GM23338 (cell line): ENCODE measurements at regions not wholly inside any gene's neighbourhood (a gene's known extent, or its start where the extent isn't known, plus 50 kb on each side); places are given as distances from the start of the nearest gene placed in this dataset.

Source experiments
- ATAC-seq: fragments of 200-7000 bp; cut with Tn5 transposase; 3 replicates; pipeline ENCODE4 v1.9.1; 2020
- DNase-seq: peaks from one replicate; pipeline ENCODE4 v3.0.0-alpha.2; 2015; ENCODE audit warnings: low spot score
- H2AFZ ChIP-seq: fragments of 200-600 bp; sonication (generic); 2 replicates; pipeline ENCODE4 v1.8.0; 2016; ENCODE audit warnings: antibody characterized with exemption, mild to moderate bottlenecking, moderate library complexity
- H3F3A ChIP-seq: fragments of 200-600 bp; sonication (generic); replicated peaks from 2 replicates; pipeline ENCODE4 v1.8.0; 2017; ENCODE audit warnings: antibody characterized with exemption, mixed run types, low read depth
- H3K27ac ChIP-seq: fragments of 200-600 bp; sonication (generic); 2 replicates; pipeline ENCODE4 v1.6.1; 2016; ENCODE audit warnings: low read depth
- H3K27me3 ChIP-seq: fragments of 200-600 bp; sonication (generic); 2 replicates; pipeline ENCODE4 v1.8.0; 2016; ENCODE audit warnings: mild to moderate bottlenecking, mixed run types, moderate library complexity; ENCODE audit not compliant: insufficient read depth
- H3K36me3 ChIP-seq: fragments of 200-600 bp; sonication (generic); 2 replicates; pipeline ENCODE4 v1.8.0; 2016; ENCODE audit warnings: mild to moderate bottlenecking; ENCODE audit not compliant: insufficient read depth
- H3K4me1 ChIP-seq: fragments of 200-600 bp; sonication (generic); 2 replicates; pipeline ENCODE4 v1.8.0; 2016; ENCODE audit warnings: mild to moderate bottlenecking, moderate library complexity; ENCODE audit not compliant: insufficient read depth
- H3K4me2 ChIP-seq: fragments of 200-600 bp; sonication (generic); 2 replicates; pipeline ENCODE4 v1.7.1; 2017; ENCODE audit warnings: mixed run types
- H3K4me3 ChIP-seq: fragments of 200-600 bp; sonication (generic); 2 replicates; pipeline ENCODE4 v1.6.1; 2016; ENCODE audit warnings: mixed run types
- H3K79me2 ChIP-seq: fragments of 200-600 bp; sonication (generic); replicated peaks from 2 replicates; pipeline ENCODE4 v1.8.0; 2017; ENCODE audit warnings: mild to moderate bottlenecking; ENCODE audit not compliant: insufficient read depth
- H3K9me2 ChIP-seq: fragments of 200-600 bp; sonication (generic); 2 replicates; pipeline ENCODE4 v1.8.0; 2017; ENCODE audit not compliant: insufficient read depth
- H4K20me1 ChIP-seq: fragments of 200-600 bp; sonication (generic); replicated peaks from 2 replicates; pipeline ENCODE4 v1.8.0; 2017; ENCODE audit warnings: mild to moderate bottlenecking; ENCODE audit not compliant: insufficient read depth
- H3K27ac Mint-ChIP-seq: 2 replicates; pipeline ENCODE4 v1.8.0; 2020; ENCODE audit warnings: inconsistent platforms, mild to moderate bottlenecking, moderate library complexity, mixed read lengths
- H3K27me3 Mint-ChIP-seq: 3 replicates; pipeline ENCODE4 v1.8.0; 2022; ENCODE audit warnings: low read depth, mild to moderate bottlenecking, moderate library complexity, mixed read lengths, inconsistent platforms; ENCODE audit not compliant: insufficient read depth, poor library complexity
- H3K36me3 Mint-ChIP-seq: 3 replicates; pipeline ENCODE4 v1.8.0; 2021; ENCODE audit warnings: low read depth, mild to moderate bottlenecking, inconsistent platforms, moderate library complexity, mixed read lengths
- H3K4me1 Mint-ChIP-seq: 3 replicates; pipeline ENCODE4 v1.8.0; 2020; ENCODE audit warnings: mild to moderate bottlenecking, inconsistent platforms, mixed read lengths
- H3K4me3 Mint-ChIP-seq: 3 replicates; pipeline ENCODE4 v1.8.0; 2021; ENCODE audit warnings: moderate library complexity, mild to moderate bottlenecking, inconsistent platforms, mixed read lengths
- H3K9me3 Mint-ChIP-seq: 3 replicates; pipeline ENCODE4 v1.8.0; 2020; ENCODE audit warnings: moderate library complexity, mild to moderate bottlenecking, inconsistent platforms, mixed read lengths
- CREB1 ChIP-seq: fragments of 250-450 bp; sonication (Bioruptor Pico); IDR thresholded peaks from 2 replicates; pipeline ENCODE4 v1.5.0; 2020; ENCODE audit warnings: low read depth, mild to moderate bottlenecking, moderate library complexity
- EZH2 ChIP-seq: fragments of 200-600 bp; sonication (generic); IDR thresholded peaks from one replicate; pipeline ENCODE4 v1.8.0; 2017; ENCODE audit warnings: antibody characterized with exemption, mild to moderate bottlenecking, low read depth; ENCODE audit not compliant: unreplicated experiment
- EZH2phosphoT487 ChIP-seq: fragments of 200-600 bp; sonication (generic); IDR thresholded peaks from one replicate; pipeline ENCODE4 v1.8.1; 2018; ENCODE audit warnings: antibody characterized with exemption; ENCODE audit not compliant: unreplicated experiment
- JUNB ChIP-seq: IDR thresholded peaks from one replicate; pipeline ENCODE4 v1.6.1; 2016; ENCODE audit warnings: antibody characterized with exemption; ENCODE audit not compliant: unreplicated experiment
- NANOG ChIP-seq: IDR thresholded peaks from 2 replicates; pipeline ENCODE4 v1.6.1; 2016; ENCODE audit warnings: antibody characterized with exemption, borderline replicate concordance
- POLR2AphosphoS5 ChIP-seq: IDR thresholded peaks from 2 replicates; pipeline ENCODE4 v1.6.1; 2016; ENCODE audit warnings: antibody characterized with exemption, low read depth
- STAT1 ChIP-seq: IDR thresholded peaks from one replicate; pipeline ENCODE4 v1.6.1; 2016; ENCODE audit warnings: antibody characterized with exemption; ENCODE audit not compliant: unreplicated experiment
- ZNF114 ChIP-seq: fragments of 250-450 bp; sonication (Bioruptor Pico); IDR thresholded peaks from 2 replicates; pipeline ENCODE4 v1.5.0; 2020; ENCODE audit warnings: mild to moderate bottlenecking, moderate library complexity
- ZNF331 ChIP-seq: fragments of 250-450 bp; sonication (Bioruptor Pico); IDR thresholded peaks from 2 replicates; pipeline ENCODE4 v1.5.0; 2020; ENCODE audit warnings: low read depth, mild to moderate bottlenecking, moderate library complexity
- TF ChIP-seq, protein P1 (sequence below): IDR thresholded peaks from 2 replicates; pipeline ENCODE4 v1.6.1; 2016; ENCODE audit warnings: antibody characterized with exemption
- TF ChIP-seq, protein P2 (sequence below): fragments of 250-450 bp; sonication (Bioruptor Pico); IDR thresholded peaks from 2 replicates; pipeline ENCODE4 v1.5.0; 2020; ENCODE audit warnings: mild to moderate bottlenecking, moderate library complexity
- TF ChIP-seq, protein P3 (sequence below): IDR thresholded peaks from one replicate; pipeline ENCODE4 v1.6.1; 2018; ENCODE audit warnings: antibody characterized with exemption; ENCODE audit not compliant: unreplicated experiment
- TF ChIP-seq, protein P4 (sequence below), 2 experiments: fragments of 200-600 bp in 1 of 2; sonication (generic) in 1 of 2; conservative IDR thresholded peaks; 2 replicates each; pipeline versions ENCODE4 v1.5.1 to v1.6.1; 2016 to 2017; ENCODE audit warnings: antibody characterized with exemption in 2 of 2, low read depth in 2 of 2, mild to moderate bottlenecking in 2 of 2, moderate library complexity in 1 of 2

DNA sequence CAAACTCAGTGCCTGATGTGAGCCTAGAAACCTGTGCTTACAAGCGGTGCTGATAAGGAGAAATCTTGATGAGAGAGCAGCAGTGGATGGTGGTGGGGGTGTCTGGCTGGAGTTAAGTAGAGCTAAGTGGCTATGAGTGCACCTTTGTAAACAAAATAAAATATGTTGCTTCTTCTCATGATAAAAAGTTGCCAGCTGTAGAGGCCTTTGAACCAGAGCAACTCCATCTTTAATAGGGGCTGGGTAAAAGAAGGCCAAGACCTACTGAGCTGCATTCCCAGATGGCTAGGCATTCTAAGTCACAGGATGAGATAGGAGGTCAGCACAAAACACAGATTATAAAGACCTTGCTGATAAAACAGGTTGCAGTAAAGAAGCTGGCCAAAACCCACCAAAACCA, 107.6 kb upstream of the FAM3C start:
- Histone ChIP-seq H3K27ac (no peak overlapping the region), H3K9me2 (0 out of 2 replicates have a peak, but pooled peaks cover 7% of the 10 kb centered on the region), H3K4me3 (no peak overlapping the region), H4K20me1 (no peaks in the 10 kb centered on the region), H3K36me3 (peaks cover 19% of the 10 kb centered on the region), H3K4me2 (no peak overlapping the region), H3K79me2 (no peaks in the 10 kb centered on the region), H3K27me3 (no peaks in the 10 kb centered on the region), H3K4me1 (no peaks in the 10 kb centered on the region), H3F3A (no peaks in the 10 kb centered on the region), H2AFZ (no peak overlapping the region)
- Mint-ChIP-seq H3K4me1 (no peaks in the 10 kb centered on the region), H3K4me3 (no peak overlapping the region), H3K36me3 (peaks cover 52% of the 10 kb centered on the region), H3K27me3 (peaks cover 1% of the 10 kb centered on the region), H3K27ac (no peak overlapping the region), H3K9me3 (peaks cover 48% of the 10 kb centered on the region)
- ATAC-seq (no peak), DNase-seq (no peak)
- TF ChIP-seq ZNF331 (CRISPR knock-in tag) (no peak), EZH2phosphoT487 (no peak), EZH2 (no peak), ZNF114 (CRISPR knock-in tag) (no peak), POLR2AphosphoS5 (no peak), STAT1 (no peak), CREB1 (CRISPR knock-in tag) (no peak), NANOG (no peak), JUNB (no peak)
- TF ChIP-seq, protein P1, sequence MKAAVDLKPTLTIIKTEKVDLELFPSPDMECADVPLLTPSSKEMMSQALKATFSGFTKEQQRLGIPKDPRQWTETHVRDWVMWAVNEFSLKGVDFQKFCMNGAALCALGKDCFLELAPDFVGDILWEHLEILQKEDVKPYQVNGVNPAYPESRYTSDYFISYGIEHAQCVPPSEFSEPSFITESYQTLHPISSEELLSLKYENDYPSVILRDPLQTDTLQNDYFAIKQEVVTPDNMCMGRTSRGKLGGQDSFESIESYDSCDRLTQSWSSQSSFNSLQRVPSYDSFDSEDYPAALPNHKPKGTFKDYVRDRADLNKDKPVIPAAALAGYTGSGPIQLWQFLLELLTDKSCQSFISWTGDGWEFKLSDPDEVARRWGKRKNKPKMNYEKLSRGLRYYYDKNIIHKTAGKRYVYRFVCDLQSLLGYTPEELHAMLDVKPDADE = no peak
- TF ChIP-seq, protein P2, sequence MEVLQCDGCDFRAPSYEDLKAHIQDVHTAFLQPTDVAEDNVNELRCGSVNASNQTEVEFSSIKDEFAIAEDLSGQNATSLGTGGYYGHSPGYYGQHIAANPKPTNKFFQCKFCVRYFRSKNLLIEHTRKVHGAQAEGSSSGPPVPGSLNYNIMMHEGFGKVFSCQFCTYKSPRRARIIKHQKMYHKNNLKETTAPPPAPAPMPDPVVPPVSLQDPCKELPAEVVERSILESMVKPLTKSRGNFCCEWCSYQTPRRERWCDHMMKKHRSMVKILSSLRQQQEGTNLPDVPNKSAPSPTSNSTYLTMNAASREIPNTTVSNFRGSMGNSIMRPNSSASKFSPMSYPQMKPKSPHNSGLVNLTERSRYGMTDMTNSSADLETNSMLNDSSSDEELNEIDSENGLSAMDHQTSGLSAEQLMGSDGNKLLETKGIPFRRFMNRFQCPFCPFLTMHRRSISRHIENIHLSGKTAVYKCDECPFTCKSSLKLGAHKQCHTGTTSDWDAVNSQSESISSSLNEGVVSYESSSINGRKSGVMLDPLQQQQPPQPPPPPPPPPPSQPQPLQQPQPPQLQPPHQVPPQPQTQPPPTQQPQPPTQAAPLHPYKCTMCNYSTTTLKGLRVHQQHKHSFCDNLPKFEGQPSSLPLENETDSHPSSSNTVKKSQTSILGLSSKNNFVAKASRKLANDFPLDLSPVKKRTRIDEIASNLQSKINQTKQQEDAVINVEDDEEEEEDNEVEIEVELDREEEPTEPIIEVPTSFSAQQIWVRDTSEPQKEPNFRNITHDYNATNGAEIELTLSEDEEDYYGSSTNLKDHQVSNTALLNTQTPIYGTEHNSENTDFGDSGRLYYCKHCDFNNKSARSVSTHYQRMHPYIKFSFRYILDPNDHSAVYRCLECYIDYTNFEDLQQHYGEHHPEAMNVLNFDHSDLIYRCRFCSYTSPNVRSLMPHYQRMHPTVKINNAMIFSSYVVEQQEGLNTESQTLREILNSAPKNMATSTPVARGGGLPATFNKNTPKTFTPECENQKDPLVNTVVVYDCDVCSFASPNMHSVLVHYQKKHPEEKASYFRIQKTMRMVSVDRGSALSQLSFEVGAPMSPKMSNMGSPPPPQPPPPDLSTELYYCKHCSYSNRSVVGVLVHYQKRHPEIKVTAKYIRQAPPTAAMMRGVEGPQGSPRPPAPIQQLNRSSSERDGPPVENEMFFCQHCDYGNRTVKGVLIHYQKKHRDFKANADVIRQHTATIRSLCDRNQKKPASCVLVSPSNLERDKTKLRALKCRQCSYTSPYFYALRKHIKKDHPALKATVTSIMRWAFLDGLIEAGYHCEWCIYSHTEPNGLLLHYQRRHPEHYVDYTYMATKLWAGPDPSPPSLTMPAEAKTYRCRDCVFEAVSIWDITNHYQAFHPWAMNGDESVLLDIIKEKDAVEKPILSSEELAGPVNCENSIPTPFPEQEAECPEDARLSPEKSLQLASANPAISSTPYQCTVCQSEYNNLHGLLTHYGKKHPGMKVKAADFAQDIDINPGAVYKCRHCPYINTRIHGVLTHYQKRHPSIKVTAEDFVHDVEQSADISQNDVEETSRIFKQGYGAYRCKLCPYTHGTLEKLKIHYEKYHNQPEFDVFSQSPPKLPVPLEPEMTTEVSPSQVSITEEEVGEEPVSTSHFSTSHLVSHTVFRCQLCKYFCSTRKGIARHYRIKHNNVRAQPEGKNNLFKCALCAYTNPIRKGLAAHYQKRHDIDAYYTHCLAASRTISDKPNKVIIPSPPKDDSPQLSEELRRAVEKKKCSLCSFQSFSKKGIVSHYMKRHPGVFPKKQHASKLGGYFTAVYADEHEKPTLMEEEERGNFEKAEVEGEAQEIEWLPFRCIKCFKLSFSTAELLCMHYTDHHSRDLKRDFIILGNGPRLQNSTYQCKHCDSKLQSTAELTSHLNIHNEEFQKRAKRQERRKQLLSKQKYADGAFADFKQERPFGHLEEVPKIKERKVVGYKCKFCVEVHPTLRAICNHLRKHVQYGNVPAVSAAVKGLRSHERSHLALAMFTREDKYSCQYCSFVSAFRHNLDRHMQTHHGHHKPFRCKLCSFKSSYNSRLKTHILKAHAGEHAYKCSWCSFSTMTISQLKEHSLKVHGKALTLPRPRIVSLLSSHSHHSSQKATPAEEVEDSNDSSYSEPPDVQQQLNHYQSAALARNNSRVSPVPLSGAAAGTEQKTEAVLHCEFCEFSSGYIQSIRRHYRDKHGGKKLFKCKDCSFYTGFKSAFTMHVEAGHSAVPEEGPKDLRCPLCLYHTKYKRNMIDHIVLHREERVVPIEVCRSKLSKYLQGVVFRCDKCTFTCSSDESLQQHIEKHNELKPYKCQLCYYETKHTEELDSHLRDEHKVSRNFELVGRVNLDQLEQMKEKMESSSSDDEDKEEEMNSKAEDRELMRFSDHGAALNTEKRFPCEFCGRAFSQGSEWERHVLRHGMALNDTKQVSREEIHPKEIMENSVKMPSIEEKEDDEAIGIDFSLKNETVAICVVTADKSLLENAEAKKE (CRISPR knock-in tag) = no peak
- TF ChIP-seq, protein P3, sequence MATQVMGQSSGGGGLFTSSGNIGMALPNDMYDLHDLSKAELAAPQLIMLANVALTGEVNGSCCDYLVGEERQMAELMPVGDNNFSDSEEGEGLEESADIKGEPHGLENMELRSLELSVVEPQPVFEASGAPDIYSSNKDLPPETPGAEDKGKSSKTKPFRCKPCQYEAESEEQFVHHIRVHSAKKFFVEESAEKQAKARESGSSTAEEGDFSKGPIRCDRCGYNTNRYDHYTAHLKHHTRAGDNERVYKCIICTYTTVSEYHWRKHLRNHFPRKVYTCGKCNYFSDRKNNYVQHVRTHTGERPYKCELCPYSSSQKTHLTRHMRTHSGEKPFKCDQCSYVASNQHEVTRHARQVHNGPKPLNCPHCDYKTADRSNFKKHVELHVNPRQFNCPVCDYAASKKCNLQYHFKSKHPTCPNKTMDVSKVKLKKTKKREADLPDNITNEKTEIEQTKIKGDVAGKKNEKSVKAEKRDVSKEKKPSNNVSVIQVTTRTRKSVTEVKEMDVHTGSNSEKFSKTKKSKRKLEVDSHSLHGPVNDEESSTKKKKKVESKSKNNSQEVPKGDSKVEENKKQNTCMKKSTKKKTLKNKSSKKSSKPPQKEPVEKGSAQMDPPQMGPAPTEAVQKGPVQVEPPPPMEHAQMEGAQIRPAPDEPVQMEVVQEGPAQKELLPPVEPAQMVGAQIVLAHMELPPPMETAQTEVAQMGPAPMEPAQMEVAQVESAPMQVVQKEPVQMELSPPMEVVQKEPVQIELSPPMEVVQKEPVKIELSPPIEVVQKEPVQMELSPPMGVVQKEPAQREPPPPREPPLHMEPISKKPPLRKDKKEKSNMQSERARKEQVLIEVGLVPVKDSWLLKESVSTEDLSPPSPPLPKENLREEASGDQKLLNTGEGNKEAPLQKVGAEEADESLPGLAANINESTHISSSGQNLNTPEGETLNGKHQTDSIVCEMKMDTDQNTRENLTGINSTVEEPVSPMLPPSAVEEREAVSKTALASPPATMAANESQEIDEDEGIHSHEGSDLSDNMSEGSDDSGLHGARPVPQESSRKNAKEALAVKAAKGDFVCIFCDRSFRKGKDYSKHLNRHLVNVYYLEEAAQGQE = no peak
- TF ChIP-seq, protein P4, sequence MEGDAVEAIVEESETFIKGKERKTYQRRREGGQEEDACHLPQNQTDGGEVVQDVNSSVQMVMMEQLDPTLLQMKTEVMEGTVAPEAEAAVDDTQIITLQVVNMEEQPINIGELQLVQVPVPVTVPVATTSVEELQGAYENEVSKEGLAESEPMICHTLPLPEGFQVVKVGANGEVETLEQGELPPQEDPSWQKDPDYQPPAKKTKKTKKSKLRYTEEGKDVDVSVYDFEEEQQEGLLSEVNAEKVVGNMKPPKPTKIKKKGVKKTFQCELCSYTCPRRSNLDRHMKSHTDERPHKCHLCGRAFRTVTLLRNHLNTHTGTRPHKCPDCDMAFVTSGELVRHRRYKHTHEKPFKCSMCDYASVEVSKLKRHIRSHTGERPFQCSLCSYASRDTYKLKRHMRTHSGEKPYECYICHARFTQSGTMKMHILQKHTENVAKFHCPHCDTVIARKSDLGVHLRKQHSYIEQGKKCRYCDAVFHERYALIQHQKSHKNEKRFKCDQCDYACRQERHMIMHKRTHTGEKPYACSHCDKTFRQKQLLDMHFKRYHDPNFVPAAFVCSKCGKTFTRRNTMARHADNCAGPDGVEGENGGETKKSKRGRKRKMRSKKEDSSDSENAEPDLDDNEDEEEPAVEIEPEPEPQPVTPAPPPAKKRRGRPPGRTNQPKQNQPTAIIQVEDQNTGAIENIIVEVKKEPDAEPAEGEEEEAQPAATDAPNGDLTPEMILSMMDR (conservative IDR thresholded peaks at IDR 0.05; ENCODE audit: low read depth in 2 of 2) = no peak
